WTC11 (cell line): ENCODE measurements at regions not wholly inside any gene's neighbourhood (a gene's known extent, or its start where the extent isn't known, plus 50 kb on each side); places are given as distances from the start of the nearest gene placed in this dataset.

Experiments
- ATAC-seq: fragments of 200-7000 bp; cut with Tn5 transposase; 2 replicates; pipeline ENCODE4 v1.10.0; 2021; ENCODE audit warnings: mild to moderate bottlenecking, moderate library complexity
- CTCF ChIA-PET: fragments of 300-600 bp; sonication (Branson Sonifier 250); formaldehyde crosslinking; loops from one replicate; lab custom pipeline; 2021; ENCODE audit warnings: antibody characterized with exemption; lab: Charles Lee
- POLR2A ChIA-PET: fragments of 350-600 bp; sonication (Branson Sonifier 250); formaldehyde crosslinking; loops from one replicate; lab custom pipeline; 2021; ENCODE audit warnings: antibody characterized with exemption; lab: Charles Lee
- DNase-seq: peaks from one replicate; pipeline ENCODE4 v3.0.0; 2021; ENCODE audit warnings: low spot score
- H3K27ac Mint-ChIP-seq: 2 replicates; pipeline ENCODE4 v1.8.0; 2021; ENCODE audit warnings: mixed read lengths
- H3K27me3 Mint-ChIP-seq: 2 replicates; pipeline ENCODE4 v1.8.0; 2021; ENCODE audit warnings: low read depth, mild to moderate bottlenecking, moderate library complexity, mixed read lengths
- H3K36me3 Mint-ChIP-seq: 2 replicates; pipeline ENCODE4 v1.8.0; 2021; ENCODE audit warnings: mixed read lengths
- H3K4me1 Mint-ChIP-seq: 2 replicates; pipeline ENCODE4 v1.8.0; 2022; ENCODE audit warnings: mixed read lengths
- H3K4me3 Mint-ChIP-seq: 2 replicates; pipeline ENCODE4 v1.8.0; 2021; ENCODE audit warnings: mild to moderate bottlenecking, moderate library complexity, mixed read lengths
- H3K9me3 Mint-ChIP-seq: 2 replicates; pipeline ENCODE4 v1.8.0; 2021; ENCODE audit warnings: mixed read lengths
- AFF4 ChIP-seq: sonication (generic); formaldehyde crosslinking; IDR thresholded peaks from 2 replicates; pipeline ENCODE4 v1.8.1; 2023; ENCODE audit warnings: mild to moderate bottlenecking, missing genetic modification reagents, borderline replicate concordance
- CBFB ChIP-seq: sonication (generic); formaldehyde crosslinking; IDR thresholded peaks from 2 replicates; pipeline ENCODE4 v1.8.1; 2022; ENCODE audit warnings: mild to moderate bottlenecking, low read depth, missing genetic modification reagents
- CREB1 ChIP-seq: sonication (generic); formaldehyde crosslinking; IDR thresholded peaks from 2 replicates; pipeline ENCODE4 v1.8.0; 2023; ENCODE audit warnings: mild to moderate bottlenecking, missing genetic modification reagents
- CREM ChIP-seq: sonication (generic); formaldehyde crosslinking; IDR thresholded peaks from 2 replicates; pipeline ENCODE4 v1.8.1; 2022; ENCODE audit warnings: mild to moderate bottlenecking, missing genetic modification reagents, moderate library complexity
- ERG ChIP-seq: fragments of 250-450 bp; sonication (Bioruptor Pico); IDR thresholded peaks from 2 replicates; pipeline ENCODE4 v1.8.0; 2021; ENCODE audit warnings: mild to moderate bottlenecking
- MXD4 ChIP-seq: fragments of 250-450 bp; sonication (Bioruptor Pico); IDR thresholded peaks from 2 replicates; pipeline ENCODE4 v1.8.0; 2021; ENCODE audit warnings: mild to moderate bottlenecking, moderate library complexity, borderline replicate concordance
- NR3C1 ChIP-seq: sonication (generic); formaldehyde crosslinking; conservative IDR thresholded peaks from 2 replicates; pipeline ENCODE4 v1.8.1; 2023; ENCODE audit warnings: low read depth, mild to moderate bottlenecking, missing genetic modification reagents
- OVOL2 ChIP-seq: fragments of 250-450 bp; sonication (Bioruptor Pico); IDR thresholded peaks from 2 replicates; pipeline ENCODE4 v1.9.0; 2021; ENCODE audit warnings: mild to moderate bottlenecking, borderline replicate concordance
- PRRX2 ChIP-seq: fragments of 250-450 bp; sonication (Bioruptor Pico); IDR thresholded peaks from 2 replicates; pipeline ENCODE4 v1.8.0; 2021; ENCODE audit warnings: mild to moderate bottlenecking
- RELA ChIP-seq: sonication (generic); formaldehyde crosslinking; IDR thresholded peaks from 2 replicates; pipeline ENCODE4 v1.8.1; 2022; ENCODE audit warnings: missing genetic modification reagents, mild to moderate bottlenecking, borderline replicate concordance
- RORB ChIP-seq: fragments of 250-450 bp; sonication (Bioruptor Pico); IDR thresholded peaks from 2 replicates; pipeline ENCODE4 v1.9.0; 2021; ENCODE audit warnings: mild to moderate bottlenecking
- SMAD3 ChIP-seq: sonication (generic); formaldehyde crosslinking; IDR thresholded peaks from 2 replicates; pipeline ENCODE4 v1.8.0; 2022; ENCODE audit warnings: missing genetic modification reagents, mild to moderate bottlenecking, borderline replicate concordance
- SP1 ChIP-seq: sonication (generic); formaldehyde crosslinking; conservative IDR thresholded peaks from 2 replicates; pipeline ENCODE4 v1.8.1; 2022; ENCODE audit warnings: missing genetic modification reagents
- TCF7 ChIP-seq: sonication (generic); formaldehyde crosslinking; IDR thresholded peaks from 2 replicates; pipeline ENCODE4 v1.8.0; 2022; ENCODE audit warnings: mild to moderate bottlenecking, low read depth, missing genetic modification reagents, moderate library complexity
- USF1 ChIP-seq: sonication (generic); formaldehyde crosslinking; IDR thresholded peaks from 2 replicates; pipeline ENCODE4 v1.8.0; 2022; ENCODE audit warnings: mild to moderate bottlenecking, missing genetic modification reagents
- ZBTB21 ChIP-seq: sonication (generic); formaldehyde crosslinking; IDR thresholded peaks from 2 replicates; pipeline ENCODE4 v1.8.1; 2023; ENCODE audit warnings: mild to moderate bottlenecking, missing genetic modification reagents, borderline replicate concordance
- ZNF317 ChIP-seq: sonication (generic); formaldehyde crosslinking; IDR thresholded peaks from 2 replicates; pipeline ENCODE4 v1.8.1; 2023; ENCODE audit warnings: low read depth, mild to moderate bottlenecking, moderate library complexity, missing genetic modification reagents, borderline replicate concordance
- TF ChIP-seq, protein P1 (sequence below): sonication (generic); formaldehyde crosslinking; IDR thresholded peaks from 2 replicates; pipeline ENCODE4 v1.8.1; 2023; ENCODE audit warnings: mild to moderate bottlenecking, missing genetic modification reagents, moderate library complexity
- TF ChIP-seq, protein P2 (sequence below): fragments of 200-600 bp; IDR thresholded peaks from 2 replicates; pipeline ENCODE4 v1.8.0; 2022; ENCODE audit warnings: antibody characterized with exemption
- TF ChIP-seq, protein P3 (sequence below): sonication (generic); formaldehyde crosslinking; IDR thresholded peaks from 2 replicates; pipeline ENCODE4 v1.8.0; 2023; ENCODE audit warnings: missing genetic modification reagents
- TF ChIP-seq, protein P4 (sequence below): sonication (generic); formaldehyde crosslinking; IDR thresholded peaks from 2 replicates; pipeline ENCODE4 v1.8.1; 2022; ENCODE audit warnings: low read depth, missing genetic modification reagents, borderline replicate concordance
- TF ChIP-seq, protein P5 (sequence below): sonication (generic); formaldehyde crosslinking; IDR thresholded peaks from 2 replicates; pipeline ENCODE4 v1.8.1; 2023; ENCODE audit warnings: mild to moderate bottlenecking, missing genetic modification reagents, moderate library complexity

DNA sequence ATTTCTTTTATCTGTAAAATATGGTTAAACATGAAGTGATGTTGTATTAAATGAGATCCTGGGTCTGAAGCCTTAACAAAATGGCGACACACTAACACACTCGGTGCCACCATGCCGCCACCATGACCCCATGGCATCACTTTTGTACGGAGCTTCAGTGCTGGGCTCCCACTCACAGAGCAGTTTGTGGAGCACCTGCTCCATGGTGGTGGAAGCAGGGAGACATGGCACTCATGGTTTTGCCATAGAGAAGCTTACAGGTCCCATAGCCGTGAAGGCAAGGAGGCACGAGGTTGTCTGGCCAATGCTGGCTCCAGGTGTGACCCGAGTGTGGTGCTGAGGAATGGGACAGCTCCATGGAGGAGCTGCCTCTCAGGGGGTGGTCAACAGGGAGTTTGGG, 63.5 kb upstream of the EN2 start:
- H3K27me3 Mint-ChIP-seq: peaks cover 17% of the 10 kb centered on the region
- TF ChIP-seq, protein P1, sequence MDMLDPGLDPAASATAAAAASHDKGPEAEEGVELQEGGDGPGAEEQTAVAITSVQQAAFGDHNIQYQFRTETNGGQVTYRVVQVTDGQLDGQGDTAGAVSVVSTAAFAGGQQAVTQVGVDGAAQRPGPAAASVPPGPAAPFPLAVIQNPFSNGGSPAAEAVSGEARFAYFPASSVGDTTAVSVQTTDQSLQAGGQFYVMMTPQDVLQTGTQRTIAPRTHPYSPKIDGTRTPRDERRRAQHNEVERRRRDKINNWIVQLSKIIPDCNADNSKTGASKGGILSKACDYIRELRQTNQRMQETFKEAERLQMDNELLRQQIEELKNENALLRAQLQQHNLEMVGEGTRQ (CRISPR knock-in tag): no peak
- TF ChIP-seq RELA: no peak
- TF ChIP-seq ZNF317: no peak
- TF ChIP-seq TCF7 (CRISPR knock-in tag): no peak
- TF ChIP-seq USF1 (CRISPR knock-in tag): no peak
- TF ChIP-seq NR3C1 (CRISPR knock-in tag): no peak
- no peak for TF ChIP-seq ZBTB21 (CRISPR knock-in tag)
- TF ChIP-seq, protein P2, sequence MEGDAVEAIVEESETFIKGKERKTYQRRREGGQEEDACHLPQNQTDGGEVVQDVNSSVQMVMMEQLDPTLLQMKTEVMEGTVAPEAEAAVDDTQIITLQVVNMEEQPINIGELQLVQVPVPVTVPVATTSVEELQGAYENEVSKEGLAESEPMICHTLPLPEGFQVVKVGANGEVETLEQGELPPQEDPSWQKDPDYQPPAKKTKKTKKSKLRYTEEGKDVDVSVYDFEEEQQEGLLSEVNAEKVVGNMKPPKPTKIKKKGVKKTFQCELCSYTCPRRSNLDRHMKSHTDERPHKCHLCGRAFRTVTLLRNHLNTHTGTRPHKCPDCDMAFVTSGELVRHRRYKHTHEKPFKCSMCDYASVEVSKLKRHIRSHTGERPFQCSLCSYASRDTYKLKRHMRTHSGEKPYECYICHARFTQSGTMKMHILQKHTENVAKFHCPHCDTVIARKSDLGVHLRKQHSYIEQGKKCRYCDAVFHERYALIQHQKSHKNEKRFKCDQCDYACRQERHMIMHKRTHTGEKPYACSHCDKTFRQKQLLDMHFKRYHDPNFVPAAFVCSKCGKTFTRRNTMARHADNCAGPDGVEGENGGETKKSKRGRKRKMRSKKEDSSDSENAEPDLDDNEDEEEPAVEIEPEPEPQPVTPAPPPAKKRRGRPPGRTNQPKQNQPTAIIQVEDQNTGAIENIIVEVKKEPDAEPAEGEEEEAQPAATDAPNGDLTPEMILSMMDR: no peak
- TF ChIP-seq ERG (CRISPR knock-in tag): no peak
- TF ChIP-seq OVOL2 (CRISPR knock-in tag): no peak
- no peak for TF ChIP-seq MXD4 (CRISPR knock-in tag)
- TF ChIP-seq SP1 (CRISPR knock-in tag): no peak
- TF ChIP-seq, protein P3, sequence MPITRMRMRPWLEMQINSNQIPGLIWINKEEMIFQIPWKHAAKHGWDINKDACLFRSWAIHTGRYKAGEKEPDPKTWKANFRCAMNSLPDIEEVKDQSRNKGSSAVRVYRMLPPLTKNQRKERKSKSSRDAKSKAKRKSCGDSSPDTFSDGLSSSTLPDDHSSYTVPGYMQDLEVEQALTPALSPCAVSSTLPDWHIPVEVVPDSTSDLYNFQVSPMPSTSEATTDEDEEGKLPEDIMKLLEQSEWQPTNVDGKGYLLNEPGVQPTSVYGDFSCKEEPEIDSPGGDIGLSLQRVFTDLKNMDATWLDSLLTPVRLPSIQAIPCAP: no peak
- no peak for TF ChIP-seq CBFB (CRISPR knock-in tag)
- H3K4me1 Mint-ChIP-seq: no peaks in the 10 kb centered on the region
- no peak overlapping the region for H3K4me3 Mint-ChIP-seq
- peaks cover 7% of the 10 kb centered on the region for H3K9me3 Mint-ChIP-seq
- DNase-seq (no peak), ATAC-seq (no peak)
- POLR2A ChIA-PET: no interaction called here
- H3K27ac Mint-ChIP-seq: no peak overlapping the region
- peaks cover 6% of the 10 kb centered on the region; the same call in 1 of the 2 replicates for H3K36me3 Mint-ChIP-seq
- CTCF ChIA-PET: interaction anchor here (0.7 to 1.2 kb wide), 4 partner anchors 13 to 204 kb away, joined by 3 to 4 read pairs (median 4); no protein-coding TSS in a partner anchor

- Mint-ChIP-seq H3K27ac (no peak overlapping the region), H3K36me3 (peaks cover 6% of the 10 kb centered on the region; the same call in 1 of the 2 replicates), H3K4me1 (no peaks in the 10 kb centered on the region), H3K27me3 (peaks cover 14% of the 10 kb centered on the region), H3K4me3 (no peak overlapping the region), H3K9me3 (peaks cover 7% of the 10 kb centered on the region)
- ATAC-seq: no peak
- CTCF ChIA-PET: interaction anchor here (1.2 to 1.5 kb wide), 2 partner anchors 14 to 481 kb away, joined by 4 read pairs; no protein-coding TSS in a partner anchor
- POLR2A ChIA-PET: no interaction called here
- no peak for DNase-seq
- TF ChIP-seq SMAD3: no peak
- TF ChIP-seq ZNF317: no peak
- TF ChIP-seq CREM (CRISPR knock-in tag): no peak
- no peak for TF ChIP-seq CREB1
- TF ChIP-seq RORB (CRISPR knock-in tag): no peak
- no peak for TF ChIP-seq ZBTB21 (CRISPR knock-in tag)
- TF ChIP-seq NR3C1 (CRISPR knock-in tag): no peak
- TF ChIP-seq, protein P4, sequence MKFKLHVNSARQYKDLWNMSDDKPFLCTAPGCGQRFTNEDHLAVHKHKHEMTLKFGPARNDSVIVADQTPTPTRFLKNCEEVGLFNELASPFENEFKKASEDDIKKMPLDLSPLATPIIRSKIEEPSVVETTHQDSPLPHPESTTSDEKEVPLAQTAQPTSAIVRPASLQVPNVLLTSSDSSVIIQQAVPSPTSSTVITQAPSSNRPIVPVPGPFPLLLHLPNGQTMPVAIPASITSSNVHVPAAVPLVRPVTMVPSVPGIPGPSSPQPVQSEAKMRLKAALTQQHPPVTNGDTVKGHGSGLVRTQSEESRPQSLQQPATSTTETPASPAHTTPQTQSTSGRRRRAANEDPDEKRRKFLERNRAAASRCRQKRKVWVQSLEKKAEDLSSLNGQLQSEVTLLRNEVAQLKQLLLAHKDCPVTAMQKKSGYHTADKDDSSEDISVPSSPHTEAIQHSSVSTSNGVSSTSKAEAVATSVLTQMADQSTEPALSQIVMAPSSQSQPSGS (CRISPR knock-in tag): no peak
- TF ChIP-seq AFF4 (CRISPR knock-in tag): no peak
- no peak for TF ChIP-seq PRRX2 (CRISPR knock-in tag)
- TF ChIP-seq, protein P5, sequence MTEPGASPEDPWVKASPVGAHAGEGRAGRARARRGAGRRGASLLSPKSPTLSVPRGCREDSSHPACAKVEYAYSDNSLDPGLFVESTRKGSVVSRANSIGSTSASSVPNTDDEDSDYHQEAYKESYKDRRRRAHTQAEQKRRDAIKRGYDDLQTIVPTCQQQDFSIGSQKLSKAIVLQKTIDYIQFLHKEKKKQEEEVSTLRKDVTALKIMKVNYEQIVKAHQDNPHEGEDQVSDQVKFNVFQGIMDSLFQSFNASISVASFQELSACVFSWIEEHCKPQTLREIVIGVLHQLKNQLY (CRISPR knock-in tag): no peak
Observed at GRCh38 chr7:155395176-155395797, 62.6 kb upstream of the EN2 start.
